ENCODE measurements at regions not wholly inside any gene's neighbourhood (a gene's known extent, or its start where the extent isn't known, plus 50 kb on each side); places are given as distances from the start of the nearest gene placed in this dataset.

DNA sequence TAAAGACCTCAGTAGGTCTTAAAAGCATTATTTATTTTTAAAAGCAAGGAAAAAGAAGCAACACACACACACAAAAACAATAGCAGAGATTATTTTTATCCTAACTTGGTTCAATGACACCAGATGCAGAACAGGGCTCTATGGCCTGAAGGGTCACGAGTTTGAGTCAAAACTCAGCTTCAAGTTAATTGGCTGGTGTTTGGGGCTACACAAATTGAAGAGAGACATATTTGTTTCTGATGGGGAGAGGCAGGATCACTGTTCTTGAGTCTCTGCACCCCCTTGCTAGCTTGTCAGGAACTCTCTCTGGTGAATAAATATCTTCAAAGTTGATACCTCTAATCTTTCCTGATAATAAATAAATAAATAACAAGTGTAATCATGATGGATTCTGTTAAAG, 466.1 kb downstream of the PRKD1 start:
- no peak for DNase-seq (ENCODE audit: extremely low read depth in 1 of 11, low read depth in 9 of 11, low spot score in 4 of 11)

- DNase-seq (ENCODE audit: extremely low read depth in 1 of 11, low read depth in 9 of 11, low spot score in 4 of 11) = no peak
Observed at GRCh38 chr14:29462321-29462720, 465.3 kb downstream of the PRKD1 start.

GRCh38 chr14:29462772-29463171, 464.9 kb downstream of the PRKD1 start:
- no peak for DNase-seq (ENCODE audit: extremely low read depth in 1 of 11, low read depth in 9 of 11, low spot score in 4 of 11)

- no peak for DNase-seq (ENCODE audit: extremely low read depth in 1 of 11, low read depth in 9 of 11, low spot score in 4 of 11)
Observed at GRCh38 chr14:29463727-29464395, 463.8 kb downstream of the PRKD1 start.

DNA sequence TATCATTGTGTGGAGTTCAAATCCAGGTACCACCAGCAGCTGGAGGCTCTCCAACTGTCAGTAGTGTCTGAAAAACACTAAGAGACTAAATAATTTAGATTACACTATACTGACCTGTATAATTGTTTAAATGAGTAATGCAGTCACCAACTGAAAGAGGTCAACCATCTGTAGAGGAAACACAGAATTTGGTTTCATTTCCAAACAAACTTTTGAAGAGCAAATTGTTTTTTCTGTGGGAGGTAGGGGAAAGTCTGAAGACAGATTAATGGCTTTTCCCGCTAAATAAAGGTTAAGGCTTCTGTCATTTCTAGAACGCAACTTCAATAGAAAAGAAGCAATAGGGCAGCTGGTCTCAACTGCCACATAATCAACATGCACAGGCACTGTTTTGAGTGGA, 462.6 kb downstream of the PRKD1 start:
- DNase-seq (ENCODE audit: extremely low read depth in 1 of 11, low read depth in 9 of 11, low spot score in 4 of 11) = no peak

- DNase-seq (ENCODE audit: extremely low read depth in 1 of 11, low read depth in 9 of 11, low spot score in 4 of 11) = no peak
Observed at GRCh38 chr14:29475641-29476040, 452.0 kb downstream of the PRKD1 start.

DNA sequence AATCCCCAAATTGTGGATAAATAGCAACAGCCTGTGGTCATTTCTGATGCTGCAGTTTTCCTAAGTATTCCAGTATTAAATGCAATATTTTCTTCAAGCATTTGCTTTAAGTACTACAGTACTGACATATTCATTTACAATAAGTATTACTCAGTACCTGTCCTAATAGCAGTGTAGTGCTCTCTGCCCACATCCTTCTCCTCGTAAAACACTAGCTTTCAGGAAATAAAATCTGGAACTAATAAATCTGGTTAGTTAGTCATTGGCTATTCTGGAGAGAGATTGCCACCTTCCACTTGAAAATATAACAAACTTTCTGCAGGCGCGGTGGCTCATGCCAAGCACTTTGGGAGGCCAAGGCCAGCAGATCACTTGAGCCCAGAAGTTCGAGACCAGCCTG, 441.5 kb downstream of the PRKD1 start:
- no peak for DNase-seq (ENCODE audit: extremely low read depth in 1 of 11, low read depth in 9 of 11, low spot score in 4 of 11)

DNA sequence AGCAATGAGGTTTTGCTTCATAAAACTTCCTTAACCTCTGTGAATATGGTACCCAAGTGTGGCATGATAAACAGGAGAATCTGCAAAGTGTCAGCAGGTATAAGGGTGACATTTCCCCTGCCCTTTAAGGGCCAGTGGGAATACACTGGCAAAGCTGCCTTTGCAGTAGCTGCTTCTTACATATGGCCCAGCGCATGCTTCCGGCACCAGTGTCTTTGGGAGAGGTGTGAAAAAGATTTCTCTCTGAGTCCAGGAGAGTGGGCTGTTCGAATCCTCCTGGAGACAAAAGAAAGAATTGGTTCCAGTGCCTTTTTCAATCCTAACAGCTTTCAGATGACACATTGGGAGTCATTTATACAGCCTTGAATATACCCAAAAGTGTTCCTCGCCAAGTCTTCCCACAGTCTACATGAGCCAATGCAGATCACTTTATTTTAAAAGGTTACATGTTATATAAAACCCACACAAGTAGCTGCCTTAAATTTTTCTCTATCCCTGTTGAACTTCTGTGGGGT, 437.7 kb downstream of the PRKD1 start:
- DNase-seq (ENCODE audit: extremely low read depth in 1 of 11, low read depth in 9 of 11, low spot score in 4 of 11) = no peak

- no peak for DNase-seq (ENCODE audit: extremely low read depth in 1 of 11, low read depth in 9 of 11, low spot score in 4 of 11)
Observed at GRCh38 chr14:29493849-29494248, 433.8 kb downstream of the PRKD1 start.

DNA sequence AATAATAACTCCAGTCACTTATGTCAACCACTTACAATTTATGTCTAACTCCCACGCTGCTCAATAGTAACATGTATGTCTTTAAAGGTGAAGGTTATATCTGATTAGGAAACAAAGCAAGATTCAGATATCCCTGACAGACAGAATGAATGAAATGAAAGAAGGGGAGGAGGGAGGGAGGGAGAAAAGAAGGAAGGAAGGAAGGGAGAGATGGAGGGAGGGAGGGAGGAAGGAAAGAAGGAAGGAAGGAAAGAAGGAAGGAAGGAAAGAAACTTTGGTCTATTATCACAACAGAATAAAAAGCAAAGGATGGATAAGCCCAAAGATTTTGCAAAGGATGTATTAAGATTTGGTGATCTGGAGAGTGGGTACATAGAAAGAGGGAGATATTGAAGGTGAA, 433.3 kb downstream of the PRKD1 start:
- no peak for DNase-seq (ENCODE audit: extremely low read depth in 1 of 11, low read depth in 9 of 11, low spot score in 4 of 11)

DNA sequence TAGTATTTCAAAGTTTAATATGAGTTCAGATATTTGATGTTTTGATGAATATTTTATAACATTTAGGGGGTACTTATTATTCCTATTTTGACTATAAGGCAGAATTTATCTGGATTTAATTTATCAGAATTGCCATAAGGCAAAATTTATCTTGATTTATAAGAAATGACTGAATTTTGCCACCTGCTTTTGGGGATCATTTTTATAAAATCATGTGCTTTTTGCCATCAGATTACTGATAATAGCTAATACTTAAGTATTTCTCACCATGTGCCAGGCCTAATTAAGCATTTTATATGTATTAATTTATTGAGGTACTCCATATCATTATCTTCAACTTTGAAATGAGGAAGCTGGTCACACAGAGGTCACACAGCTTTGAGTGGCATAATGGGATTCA, 423.7 kb downstream of the PRKD1 start:
- no peak for DNase-seq (ENCODE audit: extremely low read depth in 1 of 11, low read depth in 9 of 11, low spot score in 4 of 11)

DNA sequence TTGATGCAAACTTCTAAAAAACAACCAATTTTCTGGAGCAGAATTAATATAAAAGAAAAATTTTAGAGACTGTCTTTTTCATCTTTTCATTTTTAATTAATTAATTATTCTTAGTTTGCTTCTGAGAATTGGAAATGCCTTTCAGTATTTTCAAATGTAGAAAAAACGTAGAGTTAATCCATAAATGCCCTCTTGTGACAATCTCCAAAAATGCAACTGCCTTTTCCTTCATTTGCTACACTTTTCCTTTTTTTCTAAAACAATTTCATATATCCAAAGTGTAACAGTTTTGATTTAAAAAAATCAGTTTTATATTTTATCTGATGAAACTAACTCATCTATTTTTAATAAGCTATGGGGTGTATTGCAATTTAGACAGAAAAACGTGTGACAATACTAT, 409.3 kb downstream of the PRKD1 start:
- DNase-seq (ENCODE audit: extremely low read depth in 1 of 11, low read depth in 9 of 11, low spot score in 4 of 11) = no peak

GRCh38 chr14:29521526-29522137, 406.0 kb downstream of the PRKD1 start:
- DNase-seq (ENCODE audit: extremely low read depth in 1 of 11, low read depth in 9 of 11, low spot score in 4 of 11) = no peak
